A673 (cell line): ENCODE measurements at regions not wholly inside any gene's neighbourhood (a gene's known extent, or its start where the extent isn't known, plus 50 kb on each side); places are given as distances from the start of the nearest gene placed in this dataset.
"Not testable (repeated sequence)": the region's sequence is repeated elsewhere in the genome, so short reads cannot be mapped to it uniquely, and the experiment has no call there.

Source experiments
- BruUV-seq: library from RNA; stranded (reverse); fragments of 400-500 nt; replicated peaks from 2 replicates; lab custom pipeline; 2021; lab: Mats Ljungman, UMichigan
- CTCF ChIA-PET: fragments of 300-600 bp; sonication (Branson Sonifier 250); formaldehyde crosslinking; loops from one replicate; lab custom pipeline; 2022; ENCODE audit warnings: antibody characterized with exemption; lab: Charles Lee
- POLR2A ChIA-PET: fragments of 300-600 bp; sonication (Branson Sonifier 250); formaldehyde crosslinking; loops from one replicate; lab custom pipeline; 2022; ENCODE audit warnings: antibody characterized with exemption; ENCODE audit not compliant: low non-redundant PET; lab: Charles Lee
- DNase-seq: peaks from one replicate; pipeline ENCODE4 v3.0.0-alpha.2; 2015; ENCODE audit warnings: low spot score
- H3K27ac ChIP-seq: fragments of 200-600 bp; sonication (generic); 2 replicates; pipeline ENCODE4 v1.5.1; 2016; ENCODE audit warnings: mixed run types, low read depth, mild to moderate bottlenecking, mixed read lengths, antibody characterized with exemption, low read length; ENCODE audit not compliant: poor library complexity, severe bottlenecking
- H3K27me3 ChIP-seq: fragments of 200-600 bp; sonication (generic); replicated peaks from 2 replicates; pipeline ENCODE4 v1.6.1; 2017; ENCODE audit warnings: mixed run types, low read depth, mild to moderate bottlenecking, mixed read lengths, antibody characterized with exemption, low read length; ENCODE audit not compliant: insufficient read depth, poor library complexity
- H3K36me3 ChIP-seq: fragments of 200-600 bp; sonication (generic); 2 replicates; pipeline ENCODE4 v1.6.1; 2016; ENCODE audit warnings: mixed run types, mild to moderate bottlenecking, mixed read lengths, antibody characterized with exemption, low read length; ENCODE audit not compliant: insufficient read depth, poor library complexity, severe bottlenecking
- H3K4me1 ChIP-seq: fragments of 200-600 bp; sonication (generic); 2 replicates; pipeline ENCODE4 v1.6.1; 2017; ENCODE audit warnings: mixed run types, mild to moderate bottlenecking, mixed read lengths, antibody characterized with exemption, low read length; ENCODE audit not compliant: insufficient read depth, poor library complexity, severe bottlenecking
- H3K4me3 ChIP-seq: fragments of 200-600 bp; sonication (generic); 2 replicates; pipeline ENCODE4 v1.5.1; 2016; ENCODE audit warnings: low read depth, mixed run types, mild to moderate bottlenecking, mixed read lengths, low read length; ENCODE audit not compliant: poor library complexity, severe bottlenecking
- H3K9me3 ChIP-seq: fragments of 200-600 bp; sonication (generic); 2 replicates; pipeline ENCODE4 v1.6.1; 2016; ENCODE audit warnings: mixed run types, low read depth, mild to moderate bottlenecking, mixed read lengths, antibody characterized with exemption, low read length; ENCODE audit not compliant: poor library complexity, severe bottlenecking
- EZH2 ChIP-seq: fragments of 200-600 bp; sonication (generic); IDR thresholded peaks from 2 replicates; pipeline ENCODE4 v1.6.1; 2017; ENCODE audit warnings: borderline replicate concordance, low read depth, mild to moderate bottlenecking, mixed read lengths, antibody characterized with exemption, low read length; ENCODE audit not compliant: poor library complexity, severe bottlenecking
- intact Hi-C: fragments of 100-400 bp; cut with micrococcal nuclease; formaldehyde crosslinking; loops from one replicate; pipeline ENCODE4 v1.10.0; 2022; ENCODE audit not compliant: unreplicated experiment
- TF ChIP-seq, protein P1 (sequence below): fragments of 300-800, 200-600 bp; sonication (generic); conservative IDR thresholded peaks from 2 replicates; pipeline ENCODE4 v1.5.1; 2017; ENCODE audit warnings: low read depth, mild to moderate bottlenecking, antibody characterized with exemption, low read length, moderate library complexity, mixed read lengths

GRCh38 chr4:123652476-123652875 is 255.9 kb downstream of the SPRY1 start:
- POLR2A ChIA-PET, result no interaction called here
- H3K27ac ChIP-seq, result no peak overlapping the region

DNA sequence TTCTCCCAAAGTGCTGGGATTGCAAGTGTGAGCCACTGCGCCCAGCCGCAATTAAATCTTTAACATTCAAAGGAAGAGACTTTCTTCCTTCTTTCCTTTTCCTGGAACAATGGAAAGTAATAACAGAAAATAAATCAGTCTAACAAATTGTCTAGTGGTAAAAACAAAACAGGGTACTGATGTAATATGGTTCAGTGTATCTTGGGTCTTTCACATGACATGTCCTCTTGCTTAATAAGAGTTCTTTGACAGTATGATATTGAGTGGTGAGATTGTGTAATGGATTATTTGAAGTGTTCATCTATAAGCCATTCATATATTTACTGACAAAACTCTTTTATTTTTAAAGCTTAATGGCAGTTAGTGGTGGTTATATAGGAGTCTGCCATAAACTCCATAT is 256.6 kb downstream of the SPRY1 start:
- Histone ChIP-seq H3K9me3 (peaks cover 8% of the 10 kb centered on the region), H3K36me3 (no peaks in the 10 kb centered on the region), H3K27me3 (no peaks in the 10 kb centered on the region), H3K27ac (no peak overlapping the region), H3K4me3 (no peak overlapping the region), H3K4me1 (no peaks in the 10 kb centered on the region)
- POLR2A ChIA-PET, result no interaction called here
- no TSS peak for BruUV-seq
- CTCF ChIA-PET, result no interaction called here
- no peak for DNase-seq
- intact Hi-C loops, result loop anchor here (10.0 kb wide), 2 partner anchors 88 to 612 kb away; no protein-coding TSS in a partner anchor
- TF ChIP-seq, protein P1, sequence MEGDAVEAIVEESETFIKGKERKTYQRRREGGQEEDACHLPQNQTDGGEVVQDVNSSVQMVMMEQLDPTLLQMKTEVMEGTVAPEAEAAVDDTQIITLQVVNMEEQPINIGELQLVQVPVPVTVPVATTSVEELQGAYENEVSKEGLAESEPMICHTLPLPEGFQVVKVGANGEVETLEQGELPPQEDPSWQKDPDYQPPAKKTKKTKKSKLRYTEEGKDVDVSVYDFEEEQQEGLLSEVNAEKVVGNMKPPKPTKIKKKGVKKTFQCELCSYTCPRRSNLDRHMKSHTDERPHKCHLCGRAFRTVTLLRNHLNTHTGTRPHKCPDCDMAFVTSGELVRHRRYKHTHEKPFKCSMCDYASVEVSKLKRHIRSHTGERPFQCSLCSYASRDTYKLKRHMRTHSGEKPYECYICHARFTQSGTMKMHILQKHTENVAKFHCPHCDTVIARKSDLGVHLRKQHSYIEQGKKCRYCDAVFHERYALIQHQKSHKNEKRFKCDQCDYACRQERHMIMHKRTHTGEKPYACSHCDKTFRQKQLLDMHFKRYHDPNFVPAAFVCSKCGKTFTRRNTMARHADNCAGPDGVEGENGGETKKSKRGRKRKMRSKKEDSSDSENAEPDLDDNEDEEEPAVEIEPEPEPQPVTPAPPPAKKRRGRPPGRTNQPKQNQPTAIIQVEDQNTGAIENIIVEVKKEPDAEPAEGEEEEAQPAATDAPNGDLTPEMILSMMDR, result no peak
- TF ChIP-seq EZH2, result no peak

More at GRCh38 chr4:123652476-123652875, 255.9 kb downstream of the SPRY1 start:
- intact Hi-C loops, result loop anchor here (10.0 kb wide), 2 partner anchors 88 to 612 kb away; no protein-coding TSS in a partner anchor
- H3K27me3 ChIP-seq, result no peaks in the 10 kb centered on the region
- no peak overlapping the region for H3K4me3 ChIP-seq
- peaks cover 8% of the 10 kb centered on the region for H3K9me3 ChIP-seq
- DNase-seq, result no peak
- BruUV-seq, result no TSS peak
- no peaks in the 10 kb centered on the region for H3K4me1 ChIP-seq
- TF ChIP-seq, protein P1, result no peak
- no peak for TF ChIP-seq EZH2
- CTCF ChIA-PET, result no interaction called here
- H3K36me3 ChIP-seq, result no peaks in the 10 kb centered on the region

DNA sequence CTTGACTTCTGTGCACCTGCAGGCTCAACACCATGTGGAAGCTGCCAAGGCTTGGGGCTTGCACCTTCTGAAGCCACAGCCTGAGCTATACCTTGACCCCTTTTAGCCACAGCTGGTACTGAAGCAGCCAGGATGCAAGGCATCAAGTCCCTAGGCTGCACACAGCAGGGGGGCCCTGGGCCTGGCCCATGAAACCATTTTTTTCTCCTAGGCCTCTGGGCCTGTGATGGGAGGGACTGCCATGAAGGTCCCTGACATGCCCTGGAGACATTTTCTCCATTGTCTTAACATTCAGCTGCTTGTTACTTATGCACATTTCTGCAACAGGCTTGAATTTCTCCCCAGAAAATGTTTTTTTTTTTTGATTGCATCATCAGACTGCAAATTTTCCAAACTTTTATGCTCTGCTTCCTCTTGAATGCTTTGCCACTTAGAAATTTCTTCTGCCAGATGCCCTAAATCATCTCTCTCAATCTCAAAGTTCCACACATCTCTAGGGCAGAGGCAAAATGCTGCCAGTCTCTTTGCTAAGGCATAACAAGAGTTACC is 260.2 kb downstream of the SPRY1 start:
- intact Hi-C loops, result loop anchor here (5.0 to 10.0 kb wide), 3 partner anchors 92 to 608 kb away; no protein-coding TSS in a partner anchor
- H3K36me3 ChIP-seq, BruUV-seq, H3K4me3 ChIP-seq, H3K27ac ChIP-seq, H3K27me3 ChIP-seq, H3K9me3 ChIP-seq, H3K4me1 ChIP-seq, POLR2A ChIA-PET, DNase-seq: not testable (repeated sequence)
- CTCF ChIA-PET, result interaction anchor here (0.7 kb wide), 1 partner anchor 479 kb away, joined by 3 read pairs; no protein-coding TSS in a partner anchor

GRCh38 chr4:123657606-123658005 is 261.0 kb downstream of the SPRY1 start:
- CTCF ChIA-PET, result not testable (repeated sequence)

More at GRCh38 chr4:123657606-123658005, 261.0 kb downstream of the SPRY1 start:
- POLR2A ChIA-PET, BruUV-seq, DNase-seq, H3K36me3 ChIP-seq, H3K9me3 ChIP-seq, H3K4me3 ChIP-seq, H3K4me1 ChIP-seq, H3K27me3 ChIP-seq, H3K27ac ChIP-seq: not testable (repeated sequence)
- intact Hi-C loops, result loop anchor here (5.0 to 10.0 kb wide), 3 partner anchors 93 to 607 kb away; no protein-coding TSS in a partner anchor
